DMS 273 (cell line): ENCODE measurements at regions not wholly inside any gene's neighbourhood (a gene's known extent, or its start where the extent isn't known, plus 50 kb on each side); places are given as distances from the start of the nearest gene placed in this dataset.

Experiments
- DNase-seq: peaks from one replicate; lab custom pipeline; 2025; ENCODE audit not compliant: unreplicated experiment; lab: John Stamatoyannopoulos, UW

DNA sequence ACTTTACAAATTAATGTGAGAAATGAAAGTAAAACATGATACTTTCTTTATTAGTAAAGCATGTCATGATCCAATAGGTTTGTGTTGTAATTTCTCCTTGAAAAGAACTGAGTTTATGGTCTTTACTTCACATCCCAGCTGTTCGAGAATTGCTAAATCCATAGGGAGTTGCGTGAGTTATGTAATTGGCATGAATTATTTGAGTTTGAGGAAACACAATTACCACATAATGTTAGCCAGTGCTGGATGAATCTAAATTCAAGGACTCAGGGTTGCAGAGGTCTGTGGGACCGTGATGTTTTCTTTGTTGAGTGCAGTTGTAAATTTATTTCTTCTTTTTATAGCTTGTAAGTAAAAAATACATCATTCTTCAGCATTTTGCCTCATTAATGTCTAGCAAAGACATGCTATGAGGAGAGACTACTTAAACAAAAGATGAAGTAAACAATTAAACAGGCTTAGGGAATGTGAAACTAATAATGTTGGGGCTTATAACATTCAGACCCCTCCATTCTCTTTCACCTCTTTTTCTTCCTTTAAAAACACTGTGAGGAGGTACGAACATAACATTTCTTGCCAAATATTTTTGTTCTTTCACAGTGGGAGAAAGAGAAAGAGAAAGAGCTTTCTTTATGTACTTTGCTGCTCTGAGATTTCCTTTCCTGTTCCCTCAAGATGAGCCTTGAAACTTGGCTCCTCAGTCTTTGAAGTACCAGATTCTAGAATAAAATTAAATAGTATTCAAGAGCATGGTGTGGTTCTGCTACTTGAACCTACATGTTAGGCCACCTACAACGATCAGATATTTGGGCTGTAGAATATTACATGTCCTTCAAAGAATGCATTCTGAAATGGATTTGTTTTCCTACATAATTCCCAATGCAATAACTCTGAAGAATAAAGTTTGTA lies 159.6 kb upstream of the ANK2 start:
- DNase-seq: peak; percentile 62

DNA sequence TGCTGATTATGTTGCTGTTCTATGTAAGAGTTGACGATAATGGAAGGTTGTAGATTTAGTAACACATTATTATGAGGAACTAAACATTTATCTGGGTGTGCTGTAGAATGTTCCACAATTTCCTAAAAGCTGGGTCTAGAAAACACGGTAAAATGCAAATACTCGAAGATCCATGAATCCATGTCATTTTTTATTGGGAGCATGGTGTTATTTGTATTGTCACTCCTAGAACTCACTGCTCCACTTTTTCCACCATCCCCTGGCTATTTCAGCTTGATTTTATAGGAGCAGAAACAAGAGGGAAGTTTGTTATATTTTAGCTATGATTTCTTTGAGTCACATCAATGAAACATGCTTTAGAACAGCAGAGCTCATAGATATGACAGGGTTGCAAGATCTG lies 155.0 kb upstream of the ANK2 start:
- peak; percentile 24 for DNase-seq

DNA sequence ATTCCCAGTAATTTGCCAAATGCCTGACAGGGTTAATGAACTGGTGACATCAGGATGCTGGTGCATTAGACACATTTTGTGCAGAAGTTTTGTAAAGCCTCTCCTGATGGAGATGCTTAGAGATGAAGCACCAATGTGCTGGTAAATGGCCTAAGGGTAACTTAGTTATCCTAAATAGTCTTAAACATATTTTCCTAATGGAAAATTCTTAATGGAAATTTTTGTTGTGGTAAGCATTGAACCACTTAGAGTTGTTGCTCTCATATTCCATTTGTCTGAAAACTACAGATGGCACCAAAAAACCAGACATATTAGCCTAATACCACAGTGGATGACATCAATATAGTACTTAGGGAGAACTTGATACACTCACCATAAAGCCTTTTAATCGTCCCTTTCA lies 154.5 kb upstream of the ANK2 start:
- peak; percentile 42 for DNase-seq

DNA sequence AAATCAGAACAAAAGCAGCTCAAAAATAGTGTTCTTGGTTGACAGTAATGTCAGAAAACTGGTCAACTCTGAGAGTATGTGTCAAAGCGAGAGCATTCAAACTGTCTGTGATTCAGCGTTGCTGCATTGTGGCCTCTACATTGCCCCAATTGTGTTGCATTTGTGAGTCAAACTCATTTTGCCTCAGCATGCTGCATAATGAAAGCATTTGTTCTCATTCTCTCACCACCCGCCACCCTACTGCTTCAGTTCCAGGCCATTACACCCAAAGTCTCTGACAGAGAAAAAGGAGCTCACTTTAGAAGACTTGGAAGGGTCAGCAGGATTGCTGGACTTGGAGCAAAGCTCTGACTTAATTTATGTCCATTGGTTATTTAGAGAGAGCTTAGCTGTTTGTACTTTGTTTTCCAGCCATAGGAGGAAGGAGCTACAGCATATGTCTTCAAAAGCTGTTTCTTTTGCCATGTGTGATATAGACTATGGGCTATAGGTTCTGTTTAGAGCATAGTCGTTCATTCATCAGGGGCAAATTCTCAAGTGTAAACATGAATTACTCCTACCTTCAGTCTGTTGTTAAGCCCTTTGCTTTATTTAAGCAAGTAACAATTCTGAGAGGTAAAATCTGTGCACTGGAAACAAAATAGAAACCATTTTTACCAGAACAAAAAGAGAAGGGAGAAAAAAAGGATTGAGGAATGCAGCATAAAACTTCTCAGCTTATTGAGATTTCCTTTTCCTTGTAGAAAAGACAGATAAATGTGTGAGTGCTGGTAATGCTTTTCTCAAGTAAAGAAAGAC lies 153.4 kb upstream of the ANK2 start:
- peak; percentile 57 for DNase-seq

DNA sequence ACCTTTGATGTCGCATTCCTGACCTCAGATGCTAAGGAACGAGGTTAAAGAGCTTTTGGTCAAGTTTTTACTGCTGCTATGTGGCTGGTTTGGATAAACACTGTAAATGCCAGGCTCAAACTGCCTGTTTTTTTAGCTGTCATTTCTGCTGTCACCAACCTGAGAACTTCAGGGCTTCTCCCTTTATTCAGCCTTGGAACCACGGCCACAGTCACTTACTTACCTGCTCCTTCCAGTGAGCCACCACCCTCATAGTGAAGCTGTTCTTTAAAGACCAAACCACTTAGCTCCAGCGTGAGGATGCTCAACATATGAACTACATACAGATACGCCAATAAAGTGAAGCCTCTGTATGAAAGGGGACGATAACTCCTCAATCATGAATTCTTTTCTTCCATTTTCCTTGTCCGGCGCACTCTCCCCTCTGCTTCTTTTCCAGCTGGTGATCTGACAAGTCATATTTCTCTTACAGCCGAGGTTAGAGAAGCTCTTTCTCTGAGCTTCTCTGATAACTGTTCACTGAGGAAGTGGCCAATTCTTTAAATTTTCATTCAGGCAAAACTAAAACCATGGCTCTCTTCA lies 152.8 kb upstream of the ANK2 start:
- DNase-seq: peak; percentile 28

DNA sequence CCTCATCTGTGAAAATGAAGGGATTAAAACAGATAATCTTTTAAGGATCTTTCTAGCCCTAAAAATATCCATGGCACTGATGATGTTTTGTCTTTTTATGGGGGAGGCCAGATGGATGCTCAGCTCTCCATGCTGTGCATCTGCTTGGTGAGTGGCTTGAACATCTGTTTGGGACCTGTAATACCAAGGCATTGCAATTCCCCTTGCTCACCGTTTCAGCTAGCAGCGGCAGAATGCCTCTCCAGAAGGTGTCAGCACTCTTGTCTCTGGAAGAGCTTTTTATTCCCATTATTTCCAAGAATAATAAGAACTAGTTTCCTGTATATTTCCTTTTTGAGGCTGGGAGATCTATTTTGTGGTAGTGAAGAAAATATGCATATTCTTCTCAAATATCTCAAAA lies 151.9 kb upstream of the ANK2 start:
- peak; percentile 94 for DNase-seq

DNA sequence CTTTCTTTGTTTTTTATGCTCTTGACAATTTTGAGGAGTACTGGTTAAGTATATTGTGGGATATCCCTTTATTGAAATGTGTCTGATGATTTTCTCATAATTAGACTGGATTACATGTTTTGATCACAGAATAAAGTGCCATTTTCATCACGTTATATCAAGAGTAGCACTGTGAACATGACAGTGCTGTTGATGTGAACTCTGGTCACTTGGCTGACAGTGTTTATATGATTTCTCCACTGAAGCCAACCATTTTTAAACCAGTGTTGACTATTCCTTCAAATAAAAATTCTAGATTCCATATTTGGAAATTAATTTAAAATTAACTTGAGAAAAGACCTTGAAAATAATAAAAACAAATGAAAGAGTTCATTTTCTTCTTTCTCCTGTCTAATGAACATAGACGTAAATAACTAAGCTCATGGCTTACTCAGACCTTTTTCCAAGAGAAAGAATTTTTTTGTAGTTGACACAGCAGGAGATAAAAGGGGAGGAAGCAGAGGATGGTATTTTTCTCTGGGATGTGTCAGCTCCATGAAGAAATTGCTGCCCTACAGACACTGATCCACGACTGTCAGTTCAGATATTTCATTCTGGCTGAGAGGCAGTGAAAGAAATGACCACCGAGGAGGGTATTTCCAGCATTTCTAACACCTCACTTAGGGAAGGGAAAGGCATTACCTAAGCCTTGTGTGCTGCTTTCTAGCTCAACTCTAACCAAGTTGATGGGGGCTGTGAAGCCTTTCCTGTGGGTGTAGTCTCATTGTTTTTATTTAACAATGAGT lies 150.9 kb upstream of the ANK2 start:
- DNase-seq: peak; percentile 8

DNA sequence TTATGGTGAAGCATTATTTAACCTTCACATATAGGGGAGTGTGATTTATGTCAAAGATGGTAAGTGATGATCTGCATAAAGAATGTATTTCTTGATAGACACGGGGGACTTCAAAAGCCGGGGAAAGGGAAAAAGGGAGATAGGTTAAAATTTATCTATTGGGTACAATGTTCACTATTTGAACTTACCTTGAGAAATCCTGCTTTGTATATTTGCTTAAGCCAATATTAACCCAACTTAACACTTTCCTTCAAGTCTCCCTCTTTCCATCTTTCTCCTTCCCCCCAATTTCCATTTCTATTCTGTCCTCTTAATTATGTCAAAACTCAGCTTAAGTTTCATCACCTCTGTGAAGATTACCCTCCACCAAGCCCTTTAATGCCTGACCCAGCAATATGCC lies 149.0 kb upstream of the ANK2 start:
- no peak for DNase-seq

DNA sequence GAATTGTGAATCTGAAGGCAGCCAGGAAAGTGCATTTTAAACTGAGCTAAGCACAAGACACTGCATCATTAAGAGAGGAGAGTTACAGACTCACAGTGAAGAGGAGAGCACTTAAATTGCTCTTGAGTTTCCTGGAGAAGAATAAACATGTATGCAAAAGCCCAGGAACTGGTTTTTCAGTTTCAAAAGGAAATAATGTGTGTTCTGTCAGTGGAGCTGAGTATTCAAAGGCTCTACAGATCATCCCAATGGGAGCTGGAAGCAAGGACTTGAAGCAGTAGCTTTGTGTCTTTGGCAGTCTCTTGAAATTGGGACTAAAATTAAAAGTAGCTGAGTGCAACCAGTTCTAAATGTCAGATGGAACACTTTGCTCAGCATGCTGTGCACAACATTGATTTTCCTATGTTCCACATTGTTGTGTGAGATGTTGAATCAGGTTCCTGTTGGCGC lies 147.5 kb upstream of the ANK2 start:
- no peak for DNase-seq

DNA sequence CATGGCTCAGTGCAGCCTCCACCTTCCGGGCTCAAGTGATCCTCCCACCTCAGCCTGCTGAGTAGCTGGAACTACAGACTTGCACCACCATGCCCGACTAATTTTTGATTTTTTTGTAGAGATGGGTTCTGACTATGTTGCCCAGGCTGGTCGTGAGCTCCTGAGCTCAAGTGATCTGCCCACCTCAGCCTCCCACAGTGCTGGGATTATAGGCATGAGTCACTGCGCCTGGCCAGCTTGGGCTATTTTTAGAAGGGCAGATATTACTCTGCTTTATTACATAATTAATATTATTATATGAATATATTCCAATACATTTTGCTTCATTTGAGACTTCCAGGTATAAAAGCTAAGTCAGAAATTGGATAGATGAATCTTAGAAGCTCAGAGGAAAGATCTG lies 143.7 kb upstream of the ANK2 start:
- no peak for DNase-seq

DNA sequence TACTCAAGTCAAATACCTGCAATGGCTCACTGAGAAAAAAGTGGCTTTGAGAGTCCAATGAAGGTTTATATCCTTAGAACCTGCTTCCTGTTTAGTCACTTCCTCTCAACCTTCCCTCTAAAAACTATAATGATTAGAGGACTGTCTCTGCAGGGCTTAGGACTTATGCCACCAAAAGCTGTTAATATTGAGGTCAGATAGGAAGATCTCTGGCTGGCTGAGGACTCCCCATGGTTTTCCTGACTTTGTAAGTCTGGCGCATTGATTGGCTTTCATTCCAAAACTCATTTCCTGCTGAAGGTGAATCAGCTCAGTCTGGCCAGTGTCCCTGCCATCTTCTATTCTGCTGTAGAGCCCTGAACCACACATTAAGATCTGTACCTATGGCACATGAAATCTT lies 140.9 kb upstream of the ANK2 start:
- no peak for DNase-seq

DNA sequence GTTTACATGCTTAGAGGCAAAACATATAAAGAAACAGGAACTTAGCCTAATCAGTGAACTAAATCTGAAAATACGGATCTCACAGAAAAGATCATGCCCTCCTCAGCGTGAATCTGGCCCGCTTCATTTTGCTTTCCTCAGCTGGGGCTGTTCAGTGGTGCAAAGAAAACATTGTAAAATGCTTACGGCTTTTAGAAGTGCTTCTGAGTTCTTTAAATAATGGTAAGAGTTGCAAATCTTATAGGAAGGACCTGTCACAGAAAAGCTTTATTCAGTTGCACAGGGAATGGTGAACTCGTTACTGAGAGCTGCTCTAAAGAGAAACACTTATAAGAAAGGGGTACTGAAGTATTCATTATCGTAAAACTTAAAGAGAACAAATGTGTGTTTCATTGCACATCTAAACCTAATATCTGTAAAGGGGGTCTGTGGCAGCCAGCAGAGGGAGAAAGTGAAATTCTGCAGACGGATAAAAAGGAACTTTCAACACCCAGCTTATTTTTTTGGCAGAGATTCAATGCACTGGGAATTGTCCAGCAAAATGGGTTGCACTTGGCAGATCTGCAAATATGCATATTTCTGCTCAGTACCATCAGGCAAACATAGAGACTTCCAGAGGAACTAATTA lies 139.2 kb upstream of the ANK2 start:
- peak; percentile 76 for DNase-seq

DNA sequence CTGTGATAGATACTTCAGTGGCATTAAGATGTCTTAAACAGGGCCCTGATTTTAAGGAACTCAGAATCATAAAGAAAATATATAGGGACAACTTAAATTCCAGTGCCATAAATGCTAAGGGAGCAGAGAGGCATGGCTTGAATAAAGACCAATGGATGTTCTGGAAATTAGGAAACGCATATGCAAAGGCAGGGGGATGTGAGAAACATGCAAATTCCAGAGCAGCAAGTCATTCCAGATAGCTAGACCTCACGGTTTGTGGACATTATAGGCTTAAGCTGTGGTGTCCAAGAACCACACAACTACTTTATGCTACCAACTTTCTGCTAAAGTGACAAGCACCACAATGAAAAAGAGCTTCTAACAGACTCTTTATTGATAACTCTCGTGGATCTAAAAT lies 132.6 kb upstream of the ANK2 start:
- DNase-seq: no peak

DNA sequence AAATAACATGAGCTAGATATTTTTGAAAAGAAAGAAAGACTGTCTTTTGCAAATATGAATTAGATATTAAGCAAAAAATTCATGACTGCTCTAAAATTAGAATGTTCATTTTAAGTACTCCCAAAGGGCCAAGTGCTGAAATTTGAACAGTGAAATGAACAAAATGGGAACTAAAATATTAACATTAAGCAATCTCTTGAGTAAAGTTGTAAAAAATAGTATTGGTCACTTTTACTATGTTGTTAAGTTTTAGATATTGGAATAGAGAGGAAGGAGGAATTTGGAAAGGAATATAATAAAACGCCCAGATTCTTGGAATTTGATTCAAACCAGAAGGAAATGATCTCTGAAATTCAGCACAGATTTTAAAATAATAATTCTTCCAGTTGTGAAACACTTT lies 125.9 kb upstream of the ANK2 start:
- DNase-seq: no peak

DNA sequence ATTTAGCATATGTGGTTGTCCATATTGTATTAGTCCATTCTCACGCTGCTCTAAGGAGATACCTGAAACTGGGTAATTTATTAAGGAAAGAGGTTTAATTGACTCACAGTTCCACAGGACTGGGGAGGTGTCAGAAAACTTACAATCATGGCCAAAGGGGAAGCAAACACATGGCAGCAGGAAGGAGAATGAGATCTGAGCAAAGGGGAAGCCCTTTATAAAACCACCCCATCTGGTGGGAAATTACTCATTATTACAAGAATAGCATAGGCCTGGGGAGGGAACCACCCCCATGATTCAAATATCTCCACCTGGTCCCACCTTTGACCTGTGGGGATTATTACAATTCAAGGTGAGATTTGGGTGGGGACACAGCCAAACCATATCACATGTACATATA lies 122.6 kb upstream of the ANK2 start:
- DNase-seq: peak; percentile 21

DNA sequence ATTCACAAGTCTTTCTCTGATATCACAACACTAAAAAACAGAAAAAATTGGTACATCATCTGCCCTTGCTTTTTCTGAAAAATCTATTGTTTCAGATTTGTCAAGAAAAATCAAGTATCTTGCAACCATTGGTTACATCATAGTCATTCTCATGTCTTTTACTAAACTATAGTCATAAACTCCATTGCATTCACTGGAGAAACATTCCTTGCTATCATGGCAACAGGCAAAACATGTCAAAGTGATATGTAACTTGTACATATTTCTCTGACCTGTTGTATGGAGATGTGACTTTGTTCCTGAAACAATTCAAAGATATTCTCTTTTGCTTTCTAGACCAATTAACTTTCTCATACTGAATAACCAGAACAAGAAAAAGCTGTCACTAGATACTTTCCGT lies 121.9 kb upstream of the ANK2 start:
- no peak for DNase-seq

DNA sequence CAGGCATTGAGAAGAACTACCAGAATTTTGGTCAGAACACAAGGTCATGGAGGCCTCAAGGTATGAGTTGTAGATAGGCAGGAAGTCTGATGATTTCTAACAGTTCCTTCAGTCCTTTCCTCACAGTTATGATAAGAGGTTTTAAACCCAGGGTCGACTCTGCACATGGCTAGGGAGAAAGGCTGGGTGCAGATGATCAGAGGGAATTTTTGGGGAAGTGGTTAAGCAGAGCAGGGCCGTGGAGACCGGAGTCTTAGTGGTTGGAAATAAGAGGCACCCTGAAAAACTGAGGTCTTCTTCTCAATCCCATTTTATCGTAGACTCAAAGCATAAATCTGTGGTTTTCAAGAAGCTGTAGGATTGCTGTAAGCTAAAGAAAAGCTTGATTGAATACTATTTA lies 118.5 kb upstream of the ANK2 start:
- no peak for DNase-seq

DNA sequence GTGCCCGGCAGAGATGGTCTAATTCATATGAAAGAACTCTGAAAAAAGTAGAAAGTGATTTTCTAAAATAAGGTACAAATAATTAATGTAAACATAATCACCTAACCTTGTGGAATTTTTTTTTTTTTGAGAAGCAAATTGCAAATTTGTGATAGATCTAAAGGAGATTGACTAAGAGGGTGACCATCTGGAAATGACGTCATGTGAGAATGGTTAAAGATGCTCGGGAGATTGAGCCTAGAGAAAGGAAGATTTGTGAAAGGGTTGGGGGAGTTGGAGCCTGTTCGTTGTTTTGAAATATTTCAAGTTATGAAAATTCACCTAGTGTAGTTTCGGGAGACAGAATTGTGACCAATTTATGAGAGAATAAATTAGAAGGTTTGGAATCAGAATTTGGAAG lies 115.7 kb upstream of the ANK2 start:
- no peak for DNase-seq

DNA sequence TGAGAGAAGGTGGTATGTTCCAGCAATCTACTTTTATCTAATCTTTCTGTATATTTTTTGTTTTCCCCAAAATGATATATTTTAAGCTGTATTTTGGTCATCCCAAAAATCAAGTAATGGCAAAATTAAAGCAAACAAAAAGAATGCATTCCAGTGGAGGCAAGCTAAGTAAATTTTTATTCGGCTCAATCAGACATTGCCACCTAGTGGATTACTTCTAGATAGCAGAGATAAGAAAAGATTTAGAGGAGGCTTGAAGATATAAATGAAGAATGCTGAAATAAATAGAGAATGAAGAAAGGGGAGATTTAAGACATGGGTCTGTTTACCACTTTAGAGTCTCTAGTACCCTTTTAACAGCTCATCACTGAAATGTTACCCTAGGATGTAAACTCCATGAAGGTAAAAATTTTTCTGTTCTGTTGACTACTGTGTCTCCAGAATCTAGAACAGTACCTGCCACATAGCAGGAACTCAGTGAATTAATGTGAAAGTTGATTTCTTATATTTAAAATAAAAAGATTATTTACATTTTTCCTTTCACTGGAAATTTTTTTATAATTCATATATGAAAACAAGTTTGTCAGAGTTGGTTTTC lies 110.9 kb upstream of the ANK2 start:
- DNase-seq: peak; percentile 61

DNA sequence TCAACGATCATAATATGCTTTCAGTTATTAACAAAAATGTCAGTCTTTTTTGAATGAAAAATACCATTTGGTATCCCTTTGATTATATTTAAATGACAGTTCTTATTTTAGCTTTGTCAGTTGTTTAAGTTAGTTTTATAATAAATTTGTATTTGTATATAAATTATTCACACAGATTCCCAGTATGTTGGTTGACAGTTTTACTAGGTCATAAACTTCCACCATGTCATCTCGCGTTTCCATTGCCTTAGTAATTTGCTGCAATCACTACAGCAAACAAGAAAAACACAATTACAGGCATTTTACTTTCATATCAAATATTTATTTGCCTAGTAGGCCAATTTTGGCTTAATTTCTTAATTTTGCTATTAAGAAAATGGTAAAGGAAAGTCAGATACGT lies 109.6 kb upstream of the ANK2 start:
- DNase-seq: no peak
